Bone marrow (tissue), 2 donors: ENCODE measurements at regions not wholly inside any gene's neighbourhood (a gene's known extent, or its start where the extent isn't known, plus 50 kb on each side); places are given as distances from the start of the nearest gene placed in this dataset.
"Not testable (repeated sequence)": the region's sequence is repeated elsewhere in the genome, so short reads cannot be mapped to it uniquely, and the experiment has no call there.

ENCODE experiments used
- DNase-seq, 2 donors: peaks; one replicate each; lab custom pipeline; 2025; lab: John Stamatoyannopoulos, UW

DNA sequence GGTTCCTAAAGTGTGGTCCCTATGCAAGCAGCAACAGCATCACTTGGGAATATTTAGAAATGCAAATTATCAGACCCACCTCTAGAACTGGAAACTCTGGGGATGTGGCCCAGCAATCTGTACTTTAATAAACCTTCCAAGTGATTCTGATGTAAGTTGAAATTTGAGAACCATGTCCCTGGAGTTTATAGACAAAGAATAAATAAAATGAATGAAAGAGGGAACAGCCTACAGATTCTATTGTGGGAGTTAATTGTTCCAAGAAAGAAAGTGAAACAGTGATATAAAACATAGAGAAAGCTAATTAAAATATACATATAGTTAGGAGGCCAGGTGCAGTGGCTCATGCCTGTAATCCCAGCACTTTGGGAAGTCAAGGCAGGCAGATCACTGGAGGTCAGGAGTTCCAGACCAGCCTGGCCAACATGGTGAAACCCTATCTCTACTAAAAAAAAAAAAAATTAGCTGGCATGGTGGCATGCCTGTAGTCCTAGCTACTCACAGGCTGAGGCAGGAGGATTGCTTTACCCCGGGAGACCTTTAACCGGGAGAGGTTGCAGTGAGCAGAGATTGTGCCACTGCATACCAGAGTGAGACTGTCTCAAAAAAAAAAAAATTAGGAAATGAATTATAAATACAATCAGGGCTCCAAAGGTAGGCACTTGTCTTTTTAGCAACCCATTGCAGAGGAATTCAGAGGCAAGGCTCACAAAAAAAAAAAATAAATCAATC lies 507.5 kb downstream of the NAV3 start:
- DNase-seq, result no peak

DNA sequence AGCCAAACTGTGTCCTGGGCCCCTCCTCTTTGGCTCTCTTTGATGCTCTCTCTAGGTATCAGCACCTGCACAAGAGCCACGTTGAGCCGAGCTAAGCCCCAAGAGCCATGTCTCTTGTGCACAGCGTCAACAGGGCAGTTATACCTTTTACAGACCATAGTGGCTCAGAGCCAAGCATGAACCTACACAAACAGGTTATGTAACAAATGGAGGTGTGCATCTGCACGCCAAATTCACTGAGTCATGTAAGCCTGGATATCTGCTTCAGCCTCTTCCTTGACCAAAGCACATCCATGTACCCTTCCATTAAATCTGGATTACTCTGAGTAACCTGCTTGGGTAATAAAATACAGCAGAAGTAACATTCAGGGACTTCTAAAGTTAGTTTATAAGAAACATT lies 509.7 kb downstream of the NAV3 start:
- DNase-seq, result no peak

- no peak for DNase-seq
Measured at GRCh38 chr12:78343657-78344056, 513.0 kb downstream of the NAV3 start.

DNA sequence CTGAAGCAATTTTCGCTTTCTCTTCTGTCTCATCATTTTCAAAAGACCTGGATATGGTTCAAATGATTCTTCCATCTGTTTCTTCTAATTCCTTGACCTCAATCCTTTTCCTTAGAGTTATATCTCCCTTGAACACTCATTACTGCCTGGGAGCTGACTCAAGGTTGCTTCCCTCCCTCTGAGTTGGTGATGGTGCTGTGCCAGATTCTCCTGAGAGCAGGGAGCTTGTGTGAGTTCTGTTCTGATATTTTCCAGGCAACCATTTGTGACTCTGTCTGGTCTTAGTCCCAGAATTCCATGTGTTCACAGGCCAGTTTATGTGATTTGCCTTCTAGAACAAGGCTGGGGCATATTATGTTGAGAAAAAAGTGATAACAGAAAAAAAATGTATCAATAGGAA lies 505.1 kb upstream of the SYT1 start:
- no peak for DNase-seq

- DNase-seq, result no peak
Measured at GRCh38 chr12:78361683-78362082, 502.9 kb upstream of the SYT1 start.

DNA sequence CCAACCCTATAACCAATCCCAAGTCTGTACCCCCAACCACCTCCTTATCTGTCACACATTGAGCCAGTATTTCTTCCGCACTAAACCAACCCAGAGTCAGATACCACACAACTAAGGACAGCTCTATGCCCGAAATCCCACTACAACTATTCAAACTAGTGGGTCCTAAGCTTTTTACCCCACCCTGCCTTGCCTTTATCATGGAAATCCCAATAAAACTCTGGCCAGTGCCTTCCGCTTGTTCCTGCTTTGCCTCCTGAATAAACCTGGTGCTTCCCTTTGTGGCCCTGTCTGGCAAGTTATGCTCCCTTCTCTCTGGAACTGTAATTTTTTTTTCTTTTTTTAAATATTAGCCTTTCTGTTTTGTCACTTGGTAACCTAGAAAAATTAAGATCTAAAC lies 493.3 kb upstream of the SYT1 start:
- DNase-seq, result no peak

GRCh38 chr12:78375461-78375860 lies 489.1 kb upstream of the SYT1 start:
- DNase-seq, result no peak

DNA sequence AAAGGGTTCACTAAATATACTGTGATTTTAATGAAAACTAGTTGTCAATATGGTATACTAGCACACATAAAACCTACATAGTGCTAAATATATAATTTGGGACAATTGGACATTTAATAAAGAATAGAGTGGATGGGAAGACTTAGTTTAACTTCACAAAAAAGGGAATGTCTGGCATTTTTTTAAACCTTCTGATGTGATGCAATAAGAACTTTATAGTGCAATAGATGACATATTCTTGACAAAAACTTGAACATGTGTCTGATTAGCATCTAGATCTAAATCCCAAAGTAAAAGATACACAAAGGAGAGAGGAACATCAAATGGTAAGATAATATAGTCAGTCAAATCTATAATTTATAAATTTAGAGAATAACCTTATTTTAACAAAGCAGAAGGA lies 488.3 kb upstream of the SYT1 start:
- DNase-seq, result no peak

GRCh38 chr12:78379065-78379464 lies 485.5 kb upstream of the SYT1 start:
- not testable (repeated sequence) for DNase-seq

GRCh38 chr12:78383414-78383813 lies 481.2 kb upstream of the SYT1 start:
- DNase-seq, result no peak

- DNase-seq, result no peak
Measured at GRCh38 chr12:78384541-78384940, 480.0 kb upstream of the SYT1 start.

- no peak for DNase-seq
Measured at GRCh38 chr12:78385541-78385940, 479.0 kb upstream of the SYT1 start.

DNA sequence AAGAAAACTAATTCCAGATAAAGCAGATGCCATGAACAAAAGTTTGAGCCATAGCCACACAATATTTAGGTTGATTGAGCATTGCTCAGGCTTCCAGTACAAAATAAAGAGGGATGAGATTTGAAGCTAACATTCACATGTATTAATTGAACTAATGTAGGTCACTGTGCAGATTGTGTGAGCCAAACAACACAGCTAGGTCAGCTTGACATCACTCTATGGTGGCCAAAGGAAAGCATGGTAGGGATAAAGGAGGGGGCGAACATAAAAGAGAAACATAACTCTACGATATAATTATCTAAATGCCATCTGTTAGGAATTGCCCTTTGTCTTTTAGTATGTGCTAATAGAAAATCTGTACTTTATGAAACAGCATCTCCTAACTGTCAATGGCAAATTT lies 477.7 kb upstream of the SYT1 start:
- no peak for DNase-seq

- no peak for DNase-seq
Measured at GRCh38 chr12:78387721-78388120, 476.9 kb upstream of the SYT1 start.

GRCh38 chr12:78388461-78388860 lies 476.1 kb upstream of the SYT1 start:
- no peak for DNase-seq

- DNase-seq, result no peak
Measured at GRCh38 chr12:78390920-78391319, 473.7 kb upstream of the SYT1 start.

DNA sequence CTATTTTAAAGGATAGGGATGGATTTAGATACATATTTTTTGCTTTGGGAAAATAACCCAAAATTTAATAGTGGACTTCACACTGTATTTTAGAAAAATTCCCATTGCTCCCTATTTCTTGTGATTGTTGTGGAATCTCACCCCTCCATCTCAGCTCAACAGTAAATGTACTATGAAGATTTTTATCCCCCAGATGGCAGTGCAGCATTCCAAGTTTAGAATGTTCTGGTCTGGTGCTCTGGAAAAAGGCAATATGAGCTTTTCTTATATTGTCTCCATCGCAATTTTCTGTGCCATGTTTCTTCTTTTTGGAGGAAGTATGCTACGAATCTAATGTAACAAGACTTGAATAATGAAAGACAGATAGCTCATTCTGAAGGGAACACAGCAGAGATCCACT lies 471.7 kb upstream of the SYT1 start:
- DNase-seq, result peak in 1 of 2 donors; percentile 37

GRCh38 chr12:78395961-78396360 lies 468.6 kb upstream of the SYT1 start:
- no peak for DNase-seq

- DNase-seq, result no peak
Measured at GRCh38 chr12:78396538-78396937, 468.0 kb upstream of the SYT1 start.

- no peak for DNase-seq
Measured at GRCh38 chr12:78398750-78399149, 465.8 kb upstream of the SYT1 start.

- DNase-seq, result no peak
Measured at GRCh38 chr12:78402366-78403134, 462.0 kb upstream of the SYT1 start.

GRCh38 chr12:78403136-78403535 lies 461.4 kb upstream of the SYT1 start:
- DNase-seq, result no peak

GRCh38 chr12:78403681-78404080 lies 460.9 kb upstream of the SYT1 start:
- no peak for DNase-seq

DNA sequence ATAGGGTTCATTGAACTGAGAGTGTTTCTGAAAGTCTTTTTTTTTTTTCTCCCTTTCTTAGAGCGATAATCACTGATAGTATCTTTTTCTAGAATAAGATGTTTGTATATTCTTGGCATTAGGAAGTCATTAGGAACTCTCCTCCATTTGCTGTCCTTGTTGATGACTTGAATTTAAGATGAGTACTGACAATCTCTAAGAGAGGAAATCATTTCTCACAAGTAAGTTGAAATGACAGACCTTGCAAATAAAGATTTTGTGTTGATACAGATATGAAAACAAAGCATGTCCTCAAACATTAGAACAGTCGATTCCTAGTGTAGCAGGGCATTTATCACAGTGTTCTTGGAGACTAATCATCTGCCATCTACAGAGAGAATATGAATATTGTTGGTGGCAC lies 458.4 kb upstream of the SYT1 start:
- DNase-seq, result no peak
